ENCODE measurements at regions not wholly inside any gene's neighbourhood (a gene's known extent, or its start where the extent isn't known, plus 50 kb on each side); places are given as distances from the start of the nearest gene placed in this dataset.

DNA sequence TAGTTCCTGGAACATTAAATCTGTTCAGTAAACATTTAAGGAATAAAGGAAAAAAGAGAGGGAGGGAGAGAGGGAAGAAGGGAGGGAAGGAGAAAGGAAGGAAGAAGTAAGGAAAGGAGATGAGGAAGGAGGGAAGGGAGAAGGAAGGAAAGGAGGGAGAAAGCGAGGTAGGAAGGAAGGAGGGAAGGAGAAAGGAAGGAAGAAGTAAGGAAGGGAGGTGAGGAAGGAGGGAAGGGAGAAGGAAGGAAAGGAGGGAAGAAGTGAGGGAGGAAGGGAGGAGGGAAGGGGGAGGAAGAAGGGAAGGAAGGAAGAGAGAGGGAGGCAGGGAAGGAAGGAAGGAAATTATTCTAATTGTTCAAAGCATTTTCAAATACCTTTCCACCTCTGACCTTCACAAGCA lies 77.2 kb upstream of the JUN start (continued):
- 0 out of 2 replicates have a peak, but pooled peaks have one; percentile 37 for TF ChIP-seq ELF4 (CRISPR knock-in tag; IDR thresholded peaks at IDR 0.05)
- TF ChIP-seq, protein P1, sequence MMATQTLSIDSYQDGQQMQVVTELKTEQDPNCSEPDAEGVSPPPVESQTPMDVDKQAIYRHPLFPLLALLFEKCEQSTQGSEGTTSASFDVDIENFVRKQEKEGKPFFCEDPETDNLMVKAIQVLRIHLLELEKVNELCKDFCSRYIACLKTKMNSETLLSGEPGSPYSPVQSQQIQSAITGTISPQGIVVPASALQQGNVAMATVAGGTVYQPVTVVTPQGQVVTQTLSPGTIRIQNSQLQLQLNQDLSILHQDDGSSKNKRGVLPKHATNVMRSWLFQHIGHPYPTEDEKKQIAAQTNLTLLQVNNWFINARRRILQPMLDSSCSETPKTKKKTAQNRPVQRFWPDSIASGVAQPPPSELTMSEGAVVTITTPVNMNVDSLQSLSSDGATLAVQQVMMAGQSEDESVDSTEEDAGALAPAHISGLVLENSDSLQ (IDR thresholded peaks at IDR 0.05) = no peak
- no peak for TF ChIP-seq HNRNPLL (IDR thresholded peaks at IDR 0.05; ENCODE audit: low read depth, low read length, poor library complexity, severe bottlenecking)
- no peak for TF ChIP-seq PPARD (CRISPR knock-in tag; IDR thresholded peaks at IDR 0.05)
- no peak for TF ChIP-seq HNRNPH1 (optimal IDR thresholded peaks at IDR 0.05; ENCODE audit: low read depth, low read length)
- no peak for TF ChIP-seq SREBF1 (IDR thresholded peaks at IDR 0.05; ENCODE audit: borderline replicate concordance, low read depth, low read length)
- TF ChIP-seq MYC (IDR thresholded peaks at IDR 0.05; ENCODE audit: low read depth, low read length) = no peak
- no peak for TF ChIP-seq MYC (CRISPR knock-in tag; IDR thresholded peaks at IDR 0.05; ENCODE audit: borderline replicate concordance, low read depth)

DNA sequence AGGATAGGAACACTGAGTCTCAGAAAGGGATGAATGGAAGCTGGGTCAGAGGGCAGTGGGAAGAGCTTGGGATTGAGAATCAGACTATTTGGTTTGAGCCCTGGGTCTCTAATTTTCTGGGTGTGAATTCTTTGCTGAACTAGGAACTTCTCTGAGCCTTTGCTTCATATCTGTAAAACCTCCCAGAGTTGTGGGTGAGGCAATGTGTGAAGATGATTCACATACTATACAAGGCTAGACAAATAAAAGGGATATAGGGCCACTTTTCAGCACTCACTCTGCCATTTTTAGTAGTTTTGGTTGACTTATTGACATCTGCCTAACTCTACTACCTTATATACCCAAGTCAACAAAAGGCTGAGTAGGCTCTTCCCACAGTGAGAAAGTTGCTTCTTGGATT lies 77.7 kb upstream of the JUN start:
- H3K9ac ChIP-seq (ENCODE audit: insufficient read depth in 1 of 2, low read depth in 2 of 2, low read length in 2 of 2) = no peak overlapping the region
- H3K4me3 ChIP-seq = no peak overlapping the region
- CTCF ChIA-PET (ENCODE audit: low intra/inter-chr PET ratio) = no interaction called here
- TF ChIP-seq, protein P2, sequence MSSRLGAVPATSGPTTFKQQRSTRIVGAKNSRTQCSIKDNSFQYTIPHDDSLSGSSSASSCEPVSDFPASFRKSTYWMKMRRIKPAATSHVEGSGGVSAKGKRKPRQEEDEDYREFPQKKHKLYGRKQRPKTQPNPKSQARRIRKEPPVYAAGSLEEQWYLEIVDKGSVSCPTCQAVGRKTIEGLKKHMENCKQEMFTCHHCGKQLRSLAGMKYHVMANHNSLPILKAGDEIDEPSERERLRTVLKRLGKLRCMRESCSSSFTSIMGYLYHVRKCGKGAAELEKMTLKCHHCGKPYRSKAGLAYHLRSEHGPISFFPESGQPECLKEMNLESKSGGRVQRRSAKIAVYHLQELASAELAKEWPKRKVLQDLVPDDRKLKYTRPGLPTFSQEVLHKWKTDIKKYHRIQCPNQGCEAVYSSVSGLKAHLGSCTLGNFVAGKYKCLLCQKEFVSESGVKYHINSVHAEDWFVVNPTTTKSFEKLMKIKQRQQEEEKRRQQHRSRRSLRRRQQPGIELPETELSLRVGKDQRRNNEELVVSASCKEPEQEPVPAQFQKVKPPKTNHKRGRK (tag; IDR thresholded peaks at IDR 0.05) = 0 out of 2 replicates have a peak, but pooled peaks have one; percentile 10
- TF ChIP-seq KLF13 (tag; IDR thresholded peaks at IDR 0.05; ENCODE audit: borderline replicate concordance, low read depth) (no peak), CEBPG (CRISPR knock-in tag; IDR thresholded peaks at IDR 0.05) (no peak), CEBPG (tag; conservative IDR thresholded peaks at IDR 0.05 in 1 of 2, IDR thresholded peaks at IDR 0.05 in 1 of 2) (peak in 1 of 2 experiments; percentile 32; a peak in 1 of 4 replicates)
- POLR2A ChIA-PET = no interaction called here
- ATAC-seq (no peak), DNase-seq (ENCODE audit: extremely low read depth in 1 of 4, low spot score in 3 of 4) (no peak), FAIRE-seq (no peak)
- H2AFZ ChIP-seq (ENCODE audit: low read depth, low read length) = no peak overlapping the region
- no peaks in the 10 kb centered on the region; a peak in 2 of 5 replicates for H3K4me1 ChIP-seq (replicated peaks in 1 of 2; ENCODE audit: control insufficient read depth in 2 of 2, insufficient read depth in 2 of 2, low read length in 2 of 2)
- H3K27ac ChIP-seq (ENCODE audit: extremely low read depth, low read depth, low read length) = no peak overlapping the region
- no peaks in the 10 kb centered on the region for H3K79me2 ChIP-seq (ENCODE audit: control insufficient read depth, insufficient read depth, low read length)
- no peaks in the 10 kb centered on the region for H3K27me3 ChIP-seq (ENCODE audit: control insufficient read depth in 2 of 2, insufficient read depth in 2 of 2, low read length in 2 of 2)
- intact Hi-C loops (cut with micrococcal nuclease) (no loop called here), in situ Hi-C loops (cut with MboI) (no loop called here)
- H3K9me3 ChIP-seq (replicated peaks; ENCODE audit: control insufficient read depth, insufficient read depth, low read depth, low read length) = no peaks in the 10 kb centered on the region
- H3K36me3 ChIP-seq (ENCODE audit: control insufficient read depth, insufficient read depth, low read length) = no peaks in the 10 kb centered on the region
- no TSS peak for BruUV-seq (replicated peaks)
- H4K20me1 ChIP-seq (replicated peaks; ENCODE audit: control insufficient read depth, insufficient read depth, low read length) = no peaks in the 10 kb centered on the region
- H3K9me1 ChIP-seq (ENCODE audit: control insufficient read depth, insufficient read depth, low read length) = no peaks in the 10 kb centered on the region
- no peak overlapping the region for H3K4me2 ChIP-seq (ENCODE audit: insufficient read depth, low read length)
